GM21717 (cell line): ENCODE measurements at regions not wholly inside any gene's neighbourhood (a gene's known extent, or its start where the extent isn't known, plus 50 kb on each side); places are given as distances from the start of the nearest gene placed in this dataset.

Source experiments
- ATAC-seq: cut with Tn5 transposase; IDR thresholded peaks from one replicate; pipeline ENCODE4 v1.9.1; 2021; ENCODE audit warnings: mild to moderate bottlenecking, moderate library complexity; ENCODE audit not compliant: unreplicated experiment

- no peak for ATAC-seq
These were observed 270.5 kb downstream of the DMRT2 start for GRCh38 chr9:1320607-1321195.

GRCh38 chr9:1327467-1327866, 277.3 kb downstream of the DMRT2 start:
- no peak for ATAC-seq

GRCh38 chr9:1328341-1328740, 278.2 kb downstream of the DMRT2 start:
- no peak for ATAC-seq

- no peak for ATAC-seq
These were observed 281.4 kb downstream of the DMRT2 start for GRCh38 chr9:1331546-1332038.

- no peak for ATAC-seq
These were observed 282.0 kb downstream of the DMRT2 start for GRCh38 chr9:1332156-1332555.

- no peak for ATAC-seq
These were observed 285.0 kb downstream of the DMRT2 start for GRCh38 chr9:1335174-1335573.

GRCh38 chr9:1337169-1337568, 287.0 kb downstream of the DMRT2 start:
- ATAC-seq, result no peak

- no peak for ATAC-seq
These were observed 290.2 kb downstream of the DMRT2 start for GRCh38 chr9:1340390-1340789.

GRCh38 chr9:1353291-1353690, 303.1 kb downstream of the DMRT2 start:
- no peak for ATAC-seq

- ATAC-seq, result no peak
These were observed 303.9 kb downstream of the DMRT2 start for GRCh38 chr9:1354086-1354485.

- ATAC-seq, result no peak
These were observed 304.4 kb downstream of the DMRT2 start for GRCh38 chr9:1354606-1355005.

- no peak for ATAC-seq
These were observed 305.5 kb downstream of the DMRT2 start for GRCh38 chr9:1355656-1356055.

- no peak for ATAC-seq
These were observed 312.7 kb downstream of the DMRT2 start for GRCh38 chr9:1362845-1363244.

- no peak for ATAC-seq
These were observed 316.1 kb downstream of the DMRT2 start for GRCh38 chr9:1366276-1366675.

GRCh38 chr9:1369297-1369696, 319.1 kb downstream of the DMRT2 start:
- ATAC-seq, result no peak

GRCh38 chr9:1373445-1373844, 323.3 kb downstream of the DMRT2 start:
- ATAC-seq, result no peak

- no peak for ATAC-seq
These were observed 333.8 kb downstream of the DMRT2 start for GRCh38 chr9:1383899-1384455.

GRCh38 chr9:1384816-1385215, 334.7 kb downstream of the DMRT2 start:
- ATAC-seq, result no peak

GRCh38 chr9:1386420-1386819, 336.3 kb downstream of the DMRT2 start:
- ATAC-seq, result no peak

GRCh38 chr9:1388216-1388615, 338.1 kb downstream of the DMRT2 start:
- ATAC-seq, result no peak

GRCh38 chr9:1400983-1401382, 350.8 kb downstream of the DMRT2 start:
- no peak for ATAC-seq

- ATAC-seq, result no peak
These were observed 354.8 kb downstream of the DMRT2 start for GRCh38 chr9:1404940-1405339.

- ATAC-seq, result no peak
These were observed 361.7 kb downstream of the DMRT2 start for GRCh38 chr9:1411826-1412225.
